HUES64 (cell line): ENCODE measurements at regions not wholly inside any gene's neighbourhood (a gene's known extent, or its start where the extent isn't known, plus 50 kb on each side); places are given as distances from the start of the nearest gene placed in this dataset.

Source experiments
- H3K27ac ChIP-seq: 2 replicates; pipeline ENCODE4 v1.7.0; 2013; ENCODE audit warnings: low read depth, low read length, inconsistent platforms
- H3K27me3 ChIP-seq: 2 replicates; pipeline ENCODE4 v1.6.1; 2013; ENCODE audit warnings: mild to moderate bottlenecking, low read length; ENCODE audit not compliant: insufficient read depth
- H3K36me3 ChIP-seq: 2 replicates; pipeline ENCODE4 v1.6.1; 2013; ENCODE audit warnings: mild to moderate bottlenecking, low read length; ENCODE audit not compliant: insufficient read depth
- H3K4me1 ChIP-seq: 2 replicates; pipeline ENCODE4 v1.6.1; 2013; ENCODE audit warnings: mild to moderate bottlenecking, low read length, moderate library complexity; ENCODE audit not compliant: insufficient read depth
- H3K4me3 ChIP-seq: 2 replicates; pipeline ENCODE4 v1.5.1; 2013; ENCODE audit warnings: mild to moderate bottlenecking, low read length, moderate library complexity
- H3K9ac ChIP-seq: 2 replicates; pipeline ENCODE4 v1.6.1; 2013; ENCODE audit warnings: mild to moderate bottlenecking, low read depth, low read length
- H3K9me3 ChIP-seq: 2 replicates; pipeline ENCODE4 v1.6.1; 2013; ENCODE audit warnings: low read depth, low read length; ENCODE audit not compliant: insufficient read depth
- WGBS: fragments of 150-250, 120-280 bp; methylation state at CpG from one replicate; pipeline ENCODE4 v1.1.7; 2013; ENCODE audit warnings: missing lambda C conversion rate; 5-methylcytosine and 5-hydroxymethylcytosine counted together

DNA sequence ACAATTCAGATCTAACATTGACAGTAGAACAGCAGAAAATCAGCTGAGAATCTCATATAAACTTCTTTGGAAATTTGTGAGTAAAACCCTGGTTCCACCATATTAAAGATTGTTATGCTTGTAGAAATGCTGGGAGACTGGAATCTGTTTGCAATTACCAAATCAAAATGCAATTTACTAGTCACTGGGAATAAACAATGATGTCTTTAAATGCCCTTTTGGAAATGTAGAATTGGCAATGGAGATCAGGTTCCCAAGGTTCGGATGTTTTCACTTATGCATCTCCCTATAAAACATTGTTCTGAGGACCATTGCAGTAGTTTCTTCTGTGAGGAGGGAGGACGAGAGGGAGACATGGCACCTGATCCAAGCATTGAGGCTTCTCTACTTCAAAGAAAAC lies 384.4 kb downstream of the TMEM167A start:
- H3K4me3 ChIP-seq, result no peak overlapping the region
- H3K9ac ChIP-seq, result no peak overlapping the region
- H3K27ac ChIP-seq, result no peak overlapping the region
- no peaks in the 10 kb centered on the region for H3K36me3 ChIP-seq
- no peaks in the 10 kb centered on the region for H3K4me1 ChIP-seq
- 86% methylated on average over 2 of the region's 2 CpGs for WGBS
- H3K9me3 ChIP-seq, result no peaks in the 10 kb centered on the region
- H3K27me3 ChIP-seq, result no peaks in the 10 kb centered on the region

DNA sequence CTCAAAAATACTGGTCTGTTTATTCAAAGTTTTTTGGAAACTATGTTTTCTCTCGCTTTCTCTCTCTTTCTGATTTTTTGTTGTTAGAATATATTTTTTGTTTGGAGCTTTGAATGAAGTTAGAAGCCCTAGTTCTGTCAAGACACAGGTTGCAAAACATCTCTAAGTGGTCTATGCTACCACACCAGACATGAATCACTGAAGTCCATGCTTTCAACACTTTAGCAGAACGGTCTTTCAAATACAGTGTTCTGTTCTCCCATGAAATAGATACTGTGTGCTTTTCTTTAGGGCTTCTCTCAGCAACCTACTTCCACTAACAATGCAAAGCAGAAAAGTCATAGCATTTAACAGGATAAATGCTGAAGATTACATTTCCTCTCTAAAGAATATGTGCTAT lies 392.5 kb downstream of the TMEM167A start:
- H3K36me3 ChIP-seq, result no peaks in the 10 kb centered on the region
- no peak overlapping the region for H3K27ac ChIP-seq
- H3K9ac ChIP-seq, result no peak overlapping the region
- no peaks in the 10 kb centered on the region for H3K27me3 ChIP-seq
- no peaks in the 10 kb centered on the region for H3K4me1 ChIP-seq
- H3K9me3 ChIP-seq, result no peaks in the 10 kb centered on the region
- no peak overlapping the region for H3K4me3 ChIP-seq
- 91% methylated on average over 2 of the region's 2 CpGs for WGBS

DNA sequence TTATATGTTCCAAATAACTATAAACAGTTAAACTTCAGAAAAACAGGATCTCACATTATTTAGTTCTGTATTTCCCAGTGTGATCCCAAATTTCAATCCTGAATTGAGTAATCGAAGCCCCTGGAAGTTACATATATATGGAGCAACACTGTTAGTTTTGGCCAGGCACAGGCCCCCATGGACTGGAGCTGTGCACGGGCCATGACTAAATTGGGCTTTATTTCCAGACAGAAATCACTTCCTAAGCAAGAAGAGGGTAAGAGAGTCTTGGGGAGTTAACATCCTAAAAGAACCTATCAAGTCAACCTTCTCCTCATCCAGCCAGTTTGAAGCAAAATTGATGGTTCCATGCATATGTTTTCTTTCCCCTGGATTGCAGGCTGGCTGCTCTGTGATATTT lies 393.0 kb downstream of the TMEM167A start:
- H3K9ac ChIP-seq, result no peak overlapping the region
- no peaks in the 10 kb centered on the region for H3K27me3 ChIP-seq
- WGBS, result 88% methylated on average over 2 of the region's 2 CpGs
- H3K4me1 ChIP-seq, result no peaks in the 10 kb centered on the region
- no peaks in the 10 kb centered on the region for H3K9me3 ChIP-seq
- no peaks in the 10 kb centered on the region for H3K36me3 ChIP-seq
- H3K27ac ChIP-seq, result no peak overlapping the region
- H3K4me3 ChIP-seq, result no peak overlapping the region

DNA sequence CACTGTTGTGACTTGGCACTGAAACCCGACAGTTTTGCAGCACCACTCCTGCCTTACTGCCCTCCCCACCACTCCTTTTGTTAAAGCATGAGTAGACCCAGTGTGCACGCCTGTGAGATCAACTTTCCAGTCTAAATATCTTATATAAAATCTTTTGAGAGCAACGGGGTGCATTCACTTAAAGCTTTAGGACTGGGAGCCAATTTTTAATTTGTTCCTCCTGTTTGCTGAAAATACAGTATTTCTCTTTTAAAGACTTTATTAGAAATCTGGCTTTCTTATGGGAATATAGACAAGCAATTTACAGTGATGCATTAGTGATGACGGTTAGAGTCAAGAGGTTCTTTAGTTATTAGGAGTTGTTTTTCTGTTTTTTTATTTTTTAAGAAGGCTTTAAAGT lies 397.5 kb downstream of the TMEM167A start:
- no peaks in the 10 kb centered on the region for H3K36me3 ChIP-seq

DNA sequence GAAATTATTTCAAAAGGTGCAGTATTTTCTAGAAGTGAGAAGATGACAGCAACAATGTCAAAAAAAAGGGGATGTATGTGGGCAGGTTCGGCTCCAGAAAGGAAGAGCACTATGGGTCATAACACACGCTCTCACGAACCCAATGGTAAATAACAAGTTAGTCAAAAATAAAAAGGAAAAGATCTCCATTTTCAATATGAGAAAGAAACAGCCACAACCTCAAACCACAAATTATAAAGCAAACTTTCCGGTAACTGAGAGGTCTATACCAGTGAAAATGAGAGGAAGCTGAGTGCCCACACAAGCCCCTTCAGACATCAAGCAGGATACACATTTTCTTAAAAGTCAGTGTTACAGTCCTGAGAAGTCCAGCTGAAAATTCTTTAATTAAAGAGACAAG lies 398.5 kb upstream of the RPS23 start:
- H3K27ac ChIP-seq, result no peak overlapping the region
- H3K9ac ChIP-seq, result no peak overlapping the region
- H3K9me3 ChIP-seq, result no peaks in the 10 kb centered on the region
- no peaks in the 10 kb centered on the region for H3K36me3 ChIP-seq
- WGBS, result 95% methylated on average over 4 of the region's 4 CpGs
- H3K4me1 ChIP-seq, result no peaks in the 10 kb centered on the region
- no peaks in the 10 kb centered on the region for H3K27me3 ChIP-seq
- H3K4me3 ChIP-seq, result no peak overlapping the region

More for the DNA sequence above, 397.5 kb downstream of the TMEM167A start:
- Histone ChIP-seq H3K27me3 (no peaks in the 10 kb centered on the region), H3K4me1 (no peaks in the 10 kb centered on the region), H3K27ac (no peak overlapping the region), H3K9me3 (no peaks in the 10 kb centered on the region), H3K9ac (no peak overlapping the region), H3K4me3 (no peak overlapping the region)
- WGBS, result 95% methylated on average over 4 of the region's 4 CpGs

DNA sequence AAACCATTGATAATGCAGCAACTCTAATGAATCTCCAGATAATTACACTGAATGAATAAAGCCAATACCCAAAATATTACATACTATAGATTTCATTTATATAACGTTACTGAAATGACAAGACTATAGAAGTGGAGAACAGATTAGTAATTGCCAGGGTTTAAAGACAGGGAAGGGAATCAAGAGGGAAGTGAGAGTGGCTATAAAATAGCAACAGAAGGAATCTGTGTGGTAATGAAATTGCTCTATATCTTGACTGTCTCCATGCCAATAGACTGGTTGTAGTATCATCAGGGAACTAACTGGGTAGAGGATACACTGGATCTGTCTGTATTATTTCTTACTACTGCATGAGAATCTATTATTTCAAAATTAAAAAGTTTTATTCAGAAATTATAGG lies 396.5 kb upstream of the RPS23 start:
- WGBS, result 94% methylated on average over 1 of the region's 1 CpG
- no peaks in the 10 kb centered on the region for H3K36me3 ChIP-seq
- no peak overlapping the region for H3K9ac ChIP-seq
- H3K4me3 ChIP-seq, result no peak overlapping the region
- no peaks in the 10 kb centered on the region for H3K4me1 ChIP-seq
- H3K27ac ChIP-seq, result no peak overlapping the region
- H3K27me3 ChIP-seq, result no peaks in the 10 kb centered on the region
- no peaks in the 10 kb centered on the region for H3K9me3 ChIP-seq

DNA sequence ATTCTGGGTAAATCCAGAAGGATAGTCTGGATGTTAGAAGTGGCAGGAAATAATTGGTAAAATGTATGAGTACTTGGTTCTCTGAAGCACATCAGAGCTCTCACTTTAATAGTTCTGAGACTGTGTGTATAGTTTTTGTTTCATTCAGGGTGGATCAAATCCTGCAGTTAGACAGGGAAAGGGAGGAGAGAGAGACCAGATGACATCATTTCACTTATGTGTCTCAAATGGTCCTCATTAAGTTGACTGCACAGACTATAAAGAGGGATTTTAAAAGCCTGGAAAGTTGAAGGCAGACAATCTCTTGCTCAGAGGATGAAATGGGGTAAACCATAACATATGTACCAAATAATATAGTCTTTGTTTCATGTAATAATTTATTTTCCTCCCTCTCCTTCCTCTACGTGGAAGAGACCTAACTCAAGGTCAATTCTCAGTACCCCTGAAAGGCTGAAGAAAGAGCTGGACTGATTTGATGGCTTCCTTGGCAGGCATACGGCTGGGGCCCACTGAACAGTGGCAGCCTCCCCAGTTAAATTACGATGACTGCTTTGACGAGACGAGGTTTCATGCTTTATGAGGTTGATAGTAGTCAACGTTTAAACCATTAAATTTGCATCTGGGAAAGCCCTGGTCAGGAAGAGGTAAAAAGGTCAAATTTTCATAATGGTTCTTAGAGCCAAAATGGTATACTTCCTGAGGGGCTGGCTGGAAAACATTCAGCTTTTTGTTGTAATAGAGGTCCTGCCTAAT lies 395.1 kb upstream of the RPS23 start:
- WGBS, result 89% methylated on average over 6 of the region's 6 CpGs
- H3K36me3 ChIP-seq, result no peaks in the 10 kb centered on the region
- no peak overlapping the region for H3K4me3 ChIP-seq
- H3K9ac ChIP-seq, result no peak overlapping the region
- no peak overlapping the region for H3K27ac ChIP-seq
- no peaks in the 10 kb centered on the region for H3K4me1 ChIP-seq
- H3K27me3 ChIP-seq, result no peaks in the 10 kb centered on the region
- H3K9me3 ChIP-seq, result no peaks in the 10 kb centered on the region

DNA sequence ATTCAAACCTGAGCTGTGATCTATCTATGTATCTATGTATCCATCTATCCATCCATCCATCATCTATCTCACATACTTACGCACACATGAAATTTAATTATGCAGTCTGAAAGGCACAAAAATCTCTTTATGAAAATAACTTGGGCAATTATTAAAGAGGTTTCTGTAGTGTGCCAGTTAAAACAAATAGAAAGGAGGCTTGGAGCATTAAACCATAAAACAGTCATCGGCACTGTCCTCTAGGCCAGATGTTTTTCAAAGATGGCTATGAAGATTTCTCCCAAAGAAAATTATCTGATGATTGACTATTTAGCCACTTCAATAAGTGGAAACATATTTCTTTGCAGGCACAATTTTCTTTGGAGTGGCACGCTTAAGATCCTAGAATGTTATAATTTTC lies 392.5 kb upstream of the RPS23 start:
- Histone ChIP-seq H3K27ac (no peak overlapping the region), H3K9ac (no peak overlapping the region), H3K4me3 (no peak overlapping the region), H3K9me3 (no peaks in the 10 kb centered on the region), H3K36me3 (no peaks in the 10 kb centered on the region), H3K4me1 (no peaks in the 10 kb centered on the region), H3K27me3 (no peaks in the 10 kb centered on the region)
- WGBS, result 95% methylated on average over 3 of the region's 3 CpGs

DNA sequence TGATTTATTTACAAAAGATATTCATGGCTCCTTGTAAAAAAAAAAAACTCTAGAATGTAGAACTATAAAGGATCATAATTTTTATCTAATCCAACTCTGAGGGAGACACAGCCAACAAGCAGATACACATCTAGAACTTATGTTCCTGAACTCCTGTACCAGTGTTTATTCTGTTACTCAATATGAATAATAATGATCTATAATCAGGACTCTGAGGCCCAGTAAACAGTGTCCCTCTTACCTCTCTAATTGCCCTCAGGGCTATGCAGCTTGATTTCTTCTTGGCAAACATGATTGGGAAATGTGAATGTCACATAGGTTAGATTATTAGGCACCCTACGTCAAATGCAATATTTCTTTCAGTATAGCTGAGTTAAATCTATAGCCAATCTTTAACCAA lies 391.6 kb upstream of the RPS23 start:
- no peak overlapping the region for H3K27ac ChIP-seq
- H3K4me3 ChIP-seq, result no peak overlapping the region
- 100% methylated on average over 1 of the region's 1 CpG for WGBS
- H3K9me3 ChIP-seq, result no peaks in the 10 kb centered on the region
- H3K9ac ChIP-seq, result no peak overlapping the region
- no peaks in the 10 kb centered on the region for H3K27me3 ChIP-seq
- H3K36me3 ChIP-seq, result no peaks in the 10 kb centered on the region
- H3K4me1 ChIP-seq, result no peaks in the 10 kb centered on the region; the same call in 1 of the 2 replicates

DNA sequence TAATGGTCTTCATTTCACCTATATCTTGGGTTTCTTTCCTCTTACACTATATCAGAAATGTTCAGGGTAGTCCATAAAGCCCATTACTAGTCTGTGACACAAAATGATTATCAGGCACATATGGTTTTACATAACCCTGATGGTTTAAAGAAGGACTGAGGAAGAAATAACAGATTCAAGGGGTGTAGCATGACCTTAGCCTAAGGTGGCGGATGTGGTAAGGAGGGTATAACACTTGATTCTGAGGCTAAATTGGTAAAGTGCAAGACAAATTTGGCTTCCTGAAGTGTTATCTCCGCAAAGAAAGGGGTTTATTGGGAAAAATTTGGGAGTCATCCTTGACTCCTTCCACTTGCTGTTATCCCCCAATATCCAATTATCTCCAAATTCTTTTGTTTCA lies 388.2 kb upstream of the RPS23 start:
- no peaks in the 10 kb centered on the region for H3K27me3 ChIP-seq
- 86% methylated on average over 2 of the region's 2 CpGs for WGBS
- peaks cover 5% of the 10 kb centered on the region; the same call in 1 of the 2 replicates for H3K4me1 ChIP-seq
- H3K9me3 ChIP-seq, result no peaks in the 10 kb centered on the region
- no peaks in the 10 kb centered on the region for H3K36me3 ChIP-seq
- H3K27ac ChIP-seq, result no peak overlapping the region
- H3K4me3 ChIP-seq, result no peak overlapping the region
- H3K9ac ChIP-seq, result no peak overlapping the region

DNA sequence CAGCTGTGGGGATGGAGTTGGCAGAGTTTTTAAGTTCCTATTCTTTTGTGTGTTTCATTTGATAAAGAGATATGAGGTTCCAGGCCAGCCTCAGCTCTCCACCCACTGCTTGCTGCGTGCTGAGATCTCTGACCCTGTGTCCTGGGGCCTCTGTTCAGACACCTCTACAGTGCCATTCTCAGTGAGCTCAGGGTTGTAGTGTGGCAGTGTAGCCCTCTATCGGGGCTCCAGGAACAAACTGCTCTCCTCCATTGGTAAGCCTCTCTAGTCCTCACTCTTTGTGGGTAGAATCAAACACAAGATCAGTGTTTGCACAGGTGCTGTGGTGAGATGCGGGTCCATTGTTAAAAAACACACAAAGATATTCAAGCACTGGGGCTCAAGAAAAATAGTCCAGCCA lies 386.6 kb upstream of the RPS23 start:
- H3K4me3 ChIP-seq, result no peak overlapping the region
- H3K9me3 ChIP-seq, result no peaks in the 10 kb centered on the region
- H3K9ac ChIP-seq, result no peak overlapping the region
- peaks cover 5% of the 10 kb centered on the region; the same call in 1 of the 2 replicates for H3K4me1 ChIP-seq
- no peaks in the 10 kb centered on the region for H3K27me3 ChIP-seq
- H3K27ac ChIP-seq, result no peak overlapping the region
- no peaks in the 10 kb centered on the region for H3K36me3 ChIP-seq
- 87% methylated on average over 3 of the region's 3 CpGs for WGBS

DNA sequence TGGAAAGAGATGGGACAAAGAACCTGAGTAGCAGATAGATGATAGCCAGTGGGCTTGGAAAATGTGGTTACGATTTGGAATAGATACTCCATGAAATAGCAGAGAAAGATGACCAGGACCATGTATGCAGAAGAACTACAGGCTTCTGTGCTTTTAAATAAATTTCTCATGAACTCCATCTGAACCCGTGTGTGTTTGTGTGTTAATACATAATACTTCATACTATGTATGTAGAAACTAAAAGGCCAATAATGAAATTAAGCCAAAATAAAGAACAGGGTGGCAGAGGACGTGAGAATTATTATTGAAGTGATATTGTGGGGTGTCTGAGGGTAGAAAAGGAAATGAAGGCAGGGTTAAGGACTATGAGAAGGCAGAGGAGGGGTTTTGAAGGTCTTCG lies 385.1 kb upstream of the RPS23 start:
- Histone ChIP-seq H3K27me3 (no peaks in the 10 kb centered on the region), H3K4me1 (peaks cover 5% of the 10 kb centered on the region; the same call in 1 of the 2 replicates), H3K36me3 (no peaks in the 10 kb centered on the region), H3K9ac (no peak overlapping the region), H3K27ac (no peak overlapping the region), H3K9me3 (no peaks in the 10 kb centered on the region), H3K4me3 (no peak overlapping the region)
- WGBS, result 62% methylated on average over 3 of the region's 4 CpGs
